Keratinocyte (primary cell): ENCODE measurements at regions not wholly inside any gene's neighbourhood (a gene's known extent, or its start where the extent isn't known, plus 50 kb on each side); places are given as distances from the start of the nearest gene placed in this dataset.

Experiments
- CTCF ChIP-seq, 3 experiments: IDR thresholded peaks in 1 of 3; conservative IDR thresholded peaks in 1 of 3; optimal IDR thresholded peaks in 1 of 3; 2 replicates in 2 of 3; 3 replicates in 1 of 3; pipeline versions ENCODE3 to v1.5.1; 2011; ENCODE audit warnings: low read length in 3 of 3, mild to moderate bottlenecking in 3 of 3, moderate library complexity in 2 of 3, control low read depth in 1 of 3, inconsistent platforms in 1 of 3; ENCODE audit not compliant: insufficient read depth in 2 of 3; ENCODE audit errors: extremely low read depth in 1 of 3
- EZH2 ChIP-seq: IDR thresholded peaks from one replicate; pipeline ENCODE4 v1.6.1; 2012; ENCODE audit warnings: inconsistent platforms, mild to moderate bottlenecking, low read length, moderate library complexity

DNA sequence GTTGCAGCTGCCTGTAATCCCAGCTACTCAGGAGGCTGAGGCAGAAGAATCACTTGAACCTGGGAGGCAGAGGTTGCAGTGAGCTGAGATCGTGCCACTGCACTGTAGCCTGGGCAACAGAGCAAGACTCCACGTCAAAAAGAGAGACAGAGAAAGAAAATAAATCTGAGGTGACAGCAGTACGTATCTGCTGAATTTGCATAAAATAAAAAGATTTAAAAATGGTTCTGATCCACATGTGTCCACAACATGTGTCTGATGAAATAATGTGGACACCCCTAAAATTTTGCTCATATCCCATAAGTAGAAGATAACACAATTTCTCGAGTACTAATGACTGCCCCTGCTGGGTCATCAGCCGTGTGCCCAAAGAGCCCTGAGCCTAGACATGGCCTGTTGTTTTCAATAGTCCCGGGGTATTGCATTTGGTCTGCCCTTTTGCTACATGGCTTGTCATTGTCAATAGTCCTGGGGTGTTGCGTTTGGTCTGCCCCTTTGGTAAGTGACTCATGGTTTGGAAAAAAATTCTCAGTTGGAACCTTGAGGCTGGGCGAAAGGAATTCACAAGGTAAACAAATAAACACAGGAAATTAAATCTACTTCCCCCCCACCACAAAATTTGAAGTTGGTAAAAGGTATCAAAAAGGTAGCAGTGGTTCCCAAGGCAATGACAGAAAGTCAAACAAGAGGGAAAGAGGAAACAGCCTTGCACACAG is 434.6 kb upstream of the MAF start:
- TF ChIP-seq CTCF (optimal IDR thresholded peaks at IDR 0.05 in 1 of 3, IDR thresholded peaks at IDR 0.05 in 1 of 3, conservative IDR thresholded peaks at IDR 0.05 in 1 of 3; ENCODE audit: extremely low read depth in 1 of 3, insufficient read depth in 2 of 3, low read length in 3 of 3): no peak
- no peak for TF ChIP-seq EZH2
